HG02852 (cell line): ENCODE measurements at regions not wholly inside any gene's neighbourhood (a gene's known extent, or its start where the extent isn't known, plus 50 kb on each side); places are given as distances from the start of the nearest gene placed in this dataset.
"Not testable (repeated sequence)": the region's sequence is repeated elsewhere in the genome, so short reads cannot be mapped to it uniquely, and the experiment has no call there.

ENCODE experiments used
- ATAC-seq: cut with Tn5 transposase; IDR thresholded peaks from one replicate; pipeline ENCODE4 v1.9.1; 2021; ENCODE audit warnings: mild to moderate bottlenecking, moderate library complexity; ENCODE audit not compliant: unreplicated experiment

- not testable (repeated sequence) for ATAC-seq
These were observed 320.2 kb upstream of the SPATA31A3 start for GRCh38 chr9:67312504-67312903.

- not testable (repeated sequence) for ATAC-seq
These were observed 314.8 kb upstream of the SPATA31A3 start for GRCh38 chr9:67307109-67307508.

GRCh38 chr9:67288797-67289196 lies 296.4 kb upstream of the SPATA31A3 start:
- not testable (repeated sequence) for ATAC-seq

GRCh38 chr9:67288117-67288735 lies 295.9 kb upstream of the SPATA31A3 start:
- not testable (repeated sequence) for ATAC-seq

- ATAC-seq = not testable (repeated sequence)
These were observed 291.9 kb upstream of the SPATA31A3 start for GRCh38 chr9:67284299-67284698.

GRCh38 chr9:67281574-67281973 lies 289.2 kb upstream of the SPATA31A3 start:
- not testable (repeated sequence) for ATAC-seq

GRCh38 chr9:67269692-67270091 lies 277.3 kb upstream of the SPATA31A3 start:
- not testable (repeated sequence) for ATAC-seq

GRCh38 chr9:67257894-67258293 lies 265.5 kb upstream of the SPATA31A3 start:
- not testable (repeated sequence) for ATAC-seq

- not testable (repeated sequence) for ATAC-seq
These were observed 256.6 kb upstream of the SPATA31A3 start for GRCh38 chr9:67248967-67249366.

GRCh38 chr9:67212073-67212472 lies 219.7 kb upstream of the SPATA31A3 start:
- ATAC-seq = not testable (repeated sequence)

GRCh38 chr9:67210842-67211241 lies 218.5 kb upstream of the SPATA31A3 start:
- not testable (repeated sequence) for ATAC-seq

GRCh38 chr9:67208831-67209437 lies 216.6 kb upstream of the SPATA31A3 start:
- ATAC-seq = not testable (repeated sequence)

- ATAC-seq = not testable (repeated sequence)
These were observed 203.8 kb upstream of the SPATA31A3 start for GRCh38 chr9:67196135-67196534.

GRCh38 chr9:67195357-67195756 lies 203.0 kb upstream of the SPATA31A3 start:
- not testable (repeated sequence) for ATAC-seq

GRCh38 chr9:67179185-67179584 lies 186.8 kb upstream of the SPATA31A3 start:
- ATAC-seq = not testable (repeated sequence)

- not testable (repeated sequence) for ATAC-seq
These were observed 182.8 kb upstream of the SPATA31A3 start for GRCh38 chr9:67175167-67175566.

GRCh38 chr9:67171721-67172120 lies 179.4 kb upstream of the SPATA31A3 start:
- not testable (repeated sequence) for ATAC-seq

- ATAC-seq = not testable (repeated sequence)
These were observed 176.3 kb upstream of the SPATA31A3 start for GRCh38 chr9:67168530-67169157.

GRCh38 chr9:67166335-67166734 lies 174.0 kb upstream of the SPATA31A3 start:
- not testable (repeated sequence) for ATAC-seq

GRCh38 chr9:67162827-67163226 lies 170.5 kb upstream of the SPATA31A3 start:
- ATAC-seq = not testable (repeated sequence)

- not testable (repeated sequence) for ATAC-seq
These were observed 162.9 kb upstream of the SPATA31A3 start for GRCh38 chr9:67155218-67155617.

GRCh38 chr9:67153501-67153900 lies 161.2 kb upstream of the SPATA31A3 start:
- not testable (repeated sequence) for ATAC-seq
